B cell (primary cell): ENCODE measurements at regions not wholly inside any gene's neighbourhood (a gene's known extent, or its start where the extent isn't known, plus 50 kb on each side); places are given as distances from the start of the nearest gene placed in this dataset.
"Not testable (repeated sequence)": the region's sequence is repeated elsewhere in the genome, so short reads cannot be mapped to it uniquely, and the experiment has no call there.

Experiments
- ATAC-seq: fragments of 200-7000 bp; cut with Tn5 transposase; one replicate; pipeline ENCODE4 v1.10.0; 2021; ENCODE audit warnings: low read depth, mild to moderate bottlenecking, moderate number of reproducible peaks, moderate library complexity
- CTCF ChIA-PET: fragments of 350-600 bp; sonication (Branson Sonifier 250); formaldehyde crosslinking; loops from one replicate; lab custom pipeline; 2021; ENCODE audit warnings: antibody characterized with exemption, inconsistent platforms; lab: Charles Lee
- POLR2A ChIA-PET: fragments of 350-600 bp; sonication (Branson Sonifier 250); formaldehyde crosslinking; loops from one replicate; lab custom pipeline; 2021; ENCODE audit warnings: antibody characterized with exemption; lab: Charles Lee
- DNase-seq: peaks from one replicate; pipeline ENCODE4 v3.0.0; 2013
- H2AFZ ChIP-seq: 2 replicates; pipeline ENCODE4 v1.6.1; 2012; ENCODE audit warnings: mild to moderate bottlenecking, low read depth, low read length; ENCODE audit not compliant: insufficient read depth, poor library complexity, severe bottlenecking
- H3K27ac ChIP-seq, 2 donors: 1 replicate in 1 of 2; 2 replicates in 1 of 2; pipeline ENCODE4 v1.5.1; 2012 to 2013; ENCODE audit warnings: low read length in 2 of 2, mild to moderate bottlenecking in 2 of 2, moderate library complexity in 1 of 2
- H3K27me3 ChIP-seq, 4 experiments: fragments of 200-600 bp in 1 of 4; sonication (generic) in 1 of 4; replicated peaks in 1 of 4; 1 replicate in 2 of 4; 2 replicates in 2 of 4; pipeline versions ENCODE4 v1.6.1 to v1.7.0; 2013 to 2016; ENCODE audit warnings: low read length in 3 of 4, mild to moderate bottlenecking in 2 of 4, mixed read lengths in 1 of 4, moderate library complexity in 1 of 4; ENCODE audit not compliant: insufficient read depth in 4 of 4, control insufficient read depth in 3 of 4; ENCODE audit errors: control extremely low read depth in 1 of 4
- H3K36me3 ChIP-seq, 2 experiments: replicated peaks in 1 of 2; 1 replicate in 1 of 2; 2 replicates in 1 of 2; pipeline versions ENCODE4 v1.6.1 to v1.7.1; 2013; ENCODE audit warnings: low read length in 1 of 2; ENCODE audit not compliant: insufficient read depth in 2 of 2, control insufficient read depth in 1 of 2; ENCODE audit errors: control extremely low read depth in 1 of 2, extremely low read depth in 1 of 2
- H3K4me1 ChIP-seq, 2 donors: fragments of 200-600 bp in 1 of 2; sonication (generic) in 1 of 2; 1 replicate in 1 of 2; 2 replicates in 1 of 2; pipeline versions ENCODE4 v1.5.1 to v1.6.1; 2013 to 2017; ENCODE audit warnings: low read length in 2 of 2; ENCODE audit not compliant: control insufficient read depth in 2 of 2, insufficient read depth in 2 of 2
- H3K4me2 ChIP-seq: replicated peaks from 2 replicates; pipeline ENCODE3; 2012; ENCODE audit warnings: mild to moderate bottlenecking, low read depth, low read length; ENCODE audit not compliant: poor library complexity, severe bottlenecking
- H3K4me3 ChIP-seq, 5 experiments: fragments of 200-600 bp in 1 of 5; sonication (generic) in 1 of 5; 1 replicate in 3 of 5; 2 replicates in 2 of 5; pipeline versions ENCODE4 v1.5.1 to v1.7.0; 2011 to 2016; ENCODE audit warnings: low read length in 4 of 5, mild to moderate bottlenecking in 4 of 5, low read depth in 2 of 5, control low read depth in 1 of 5, moderate library complexity in 1 of 5; ENCODE audit not compliant: insufficient read depth in 1 of 5; ENCODE audit errors: control extremely low read depth in 1 of 5, extremely low read depth in 1 of 5
- H3K79me2 ChIP-seq: fragments of 200-600 bp; sonication (generic); one replicate; pipeline ENCODE4 v1.6.0; 2016; ENCODE audit warnings: low read length; ENCODE audit not compliant: control insufficient read depth, insufficient read depth
- H3K9ac ChIP-seq: fragments of 200-600 bp; sonication (generic); 2 replicates; pipeline ENCODE4 v1.6.1; 2017; ENCODE audit warnings: mild to moderate bottlenecking, low read length, moderate library complexity
- H3K9me3 ChIP-seq, 3 donors: one replicate each; pipeline versions ENCODE4 v1.6.1 to v1.7.1; 2013; ENCODE audit warnings: low read length in 2 of 3; ENCODE audit not compliant: control insufficient read depth in 2 of 3, insufficient read depth in 1 of 3; ENCODE audit errors: control extremely low read depth in 1 of 3
- H4K20me1 ChIP-seq: 2 replicates; pipeline ENCODE4 v1.6.0; 2012; ENCODE audit warnings: mild to moderate bottlenecking, low read length; ENCODE audit not compliant: insufficient read depth, control insufficient read depth, poor library complexity, severe bottlenecking
- H3K27ac Mint-ChIP-seq: one replicate; pipeline ENCODE4 v1.8.0; 2021; ENCODE audit warnings: mixed read lengths
- H3K27me3 Mint-ChIP-seq: one replicate; pipeline ENCODE4 v1.8.0; 2021; ENCODE audit warnings: mixed read lengths
- H3K4me1 Mint-ChIP-seq: one replicate; pipeline ENCODE4 v1.8.0; 2021; ENCODE audit warnings: mixed read lengths
- H3K4me3 Mint-ChIP-seq: one replicate; pipeline ENCODE4 v1.8.0; 2021; ENCODE audit warnings: mixed read lengths
- H3K9me3 Mint-ChIP-seq: one replicate; pipeline ENCODE4 v1.8.0; 2022; ENCODE audit warnings: mixed read lengths; ENCODE audit not compliant: insufficient read depth
- CTCF ChIP-seq: fragments of 200-600 bp; IDR thresholded peaks from one replicate; pipeline ENCODE4 v1.8.0; 2022; ENCODE audit warnings: antibody characterized with exemption, mild to moderate bottlenecking
- EZH2 ChIP-seq: IDR thresholded peaks from 2 replicates; pipeline ENCODE4 v1.6.1; 2012; ENCODE audit warnings: borderline replicate concordance, low read depth, mild to moderate bottlenecking, moderate library complexity, low read length; ENCODE audit not compliant: insufficient read depth, poor library complexity, severe bottlenecking
- WGBS: methylation state at CpG from one replicate; pipeline ENCODE4 v1.1.5; 2013; ENCODE audit warnings: missing lambda C conversion rate; ENCODE audit not compliant: insufficient coverage; 5-methylcytosine and 5-hydroxymethylcytosine counted together
- intact Hi-C: fragments of 100-400 bp; cut with micrococcal nuclease; formaldehyde crosslinking; loops from one replicate; pipeline ENCODE4 v1.10.0; 2022

- no peak overlapping the region for H3K4me3 ChIP-seq
- Mint-ChIP-seq H3K27me3 (no peaks in the 10 kb centered on the region), H3K9me3 (peaks cover 24% of the 10 kb centered on the region), H3K4me1 (no peaks in the 10 kb centered on the region), H3K27ac (no peak overlapping the region), H3K4me3 (no peak overlapping the region)
- no peak overlapping the region for H2AFZ ChIP-seq
- H3K27ac ChIP-seq: no peak overlapping the region
- WGBS: 100% methylated on average over 1 of the region's 3 CpGs
- TF ChIP-seq EZH2 (no peak), CTCF (no peak)
- no peak for DNase-seq
- ChIA-PET CTCF (no interaction called here), POLR2A (no interaction called here)
- H3K36me3 ChIP-seq: no peaks in the 10 kb centered on the region
- no peaks in the 10 kb centered on the region for H4K20me1 ChIP-seq
- H3K9me3 ChIP-seq: peaks cover 0 to 17% (median 0%) of the 10 kb centered on the region in 3 donors
- H3K9ac ChIP-seq: no peak overlapping the region
- no peaks in the 10 kb centered on the region for H3K79me2 ChIP-seq
- no peaks in the 10 kb centered on the region for H3K27me3 ChIP-seq
- no peak overlapping the region for H3K4me2 ChIP-seq
- ATAC-seq: no peak
- intact Hi-C loops: no loop called here
- no peaks in the 10 kb centered on the region for H3K4me1 ChIP-seq
These were observed 233.2 kb upstream of the CXADR start for GRCh38 chr21:17279663-17280062.

- H3K4me1 Mint-ChIP-seq, CTCF ChIA-PET: not testable (repeated sequence)
These were observed 219.8 kb upstream of the CXADR start for GRCh38 chr21:17293016-17293562.

More at GRCh38 chr21:17293016-17293562, 219.8 kb upstream of the CXADR start:
- H3K9ac ChIP-seq, DNase-seq, H3K4me2 ChIP-seq, ATAC-seq, H3K27me3 ChIP-seq, intact Hi-C loops, H2AFZ ChIP-seq, POLR2A ChIA-PET, H3K27ac Mint-ChIP-seq, H3K27ac ChIP-seq, H3K4me3 ChIP-seq, H4K20me1 ChIP-seq, H3K79me2 ChIP-seq, H3K9me3 Mint-ChIP-seq, H3K27me3 Mint-ChIP-seq, H3K4me3 Mint-ChIP-seq, H3K4me1 ChIP-seq, H3K36me3 ChIP-seq: not testable (repeated sequence)
- H3K9me3 ChIP-seq: peaks cover 0 to 21% (median 4%) of the 10 kb centered on the region in 3 donors
- WGBS: 90% methylated on average over 4 of the region's 11 CpGs
